ENCODE measurements at regions not wholly inside any gene's neighbourhood (a gene's known extent, or its start where the extent isn't known, plus 50 kb on each side); places are given as distances from the start of the nearest gene placed in this dataset.
A peak's percentile ranks its signal among the peaks of the same experiment; 100 is the strongest.

DNA sequence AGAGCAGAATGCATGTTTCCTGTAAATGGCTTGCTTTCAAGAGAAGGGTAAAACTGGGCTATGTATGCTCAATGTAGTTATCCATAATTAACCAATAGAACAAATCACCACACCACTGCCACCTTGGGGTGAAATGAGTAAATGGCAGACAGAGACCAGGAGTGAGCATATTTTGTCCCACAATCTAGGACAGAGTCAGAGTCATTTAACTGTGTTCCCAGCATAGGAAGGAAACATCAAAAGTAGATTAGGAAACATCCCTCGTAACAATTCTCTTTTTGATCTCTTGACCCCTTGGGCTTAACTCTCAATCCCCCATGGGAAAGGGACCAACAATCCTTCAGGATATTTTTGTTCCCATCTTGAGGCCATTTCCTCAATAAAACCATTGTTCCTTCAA is 224.8 kb downstream of the NHLRC3 start:
- TF ChIP-seq PCBP1 (IDR thresholded peaks at IDR 0.05; ENCODE audit: low read depth, low read length, poor library complexity, severe bottlenecking), result no peak
- no peak for TF ChIP-seq STAT5A (IDR thresholded peaks at IDR 0.05; ENCODE audit: borderline replicate concordance, low read length)
- no peak for TF ChIP-seq SP2 (IDR thresholded peaks at IDR 0.05; ENCODE audit: extremely low read depth, low read depth, low read length, poor library complexity, severe bottlenecking)
- TF ChIP-seq, protein P1, sequence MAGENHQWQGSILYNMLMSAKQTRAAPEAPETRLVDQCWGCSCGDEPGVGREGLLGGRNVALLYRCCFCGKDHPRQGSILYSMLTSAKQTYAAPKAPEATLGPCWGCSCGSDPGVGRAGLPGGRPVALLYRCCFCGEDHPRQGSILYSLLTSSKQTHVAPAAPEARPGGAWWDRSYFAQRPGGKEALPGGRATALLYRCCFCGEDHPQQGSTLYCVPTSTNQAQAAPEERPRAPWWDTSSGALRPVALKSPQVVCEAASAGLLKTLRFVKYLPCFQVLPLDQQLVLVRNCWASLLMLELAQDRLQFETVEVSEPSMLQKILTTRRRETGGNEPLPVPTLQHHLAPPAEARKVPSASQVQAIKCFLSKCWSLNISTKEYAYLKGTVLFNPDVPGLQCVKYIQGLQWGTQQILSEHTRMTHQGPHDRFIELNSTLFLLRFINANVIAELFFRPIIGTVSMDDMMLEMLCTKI (IDR thresholded peaks at IDR 0.05; ENCODE audit: partially characterized antibody), result no peak
- TF ChIP-seq, protein P2, sequence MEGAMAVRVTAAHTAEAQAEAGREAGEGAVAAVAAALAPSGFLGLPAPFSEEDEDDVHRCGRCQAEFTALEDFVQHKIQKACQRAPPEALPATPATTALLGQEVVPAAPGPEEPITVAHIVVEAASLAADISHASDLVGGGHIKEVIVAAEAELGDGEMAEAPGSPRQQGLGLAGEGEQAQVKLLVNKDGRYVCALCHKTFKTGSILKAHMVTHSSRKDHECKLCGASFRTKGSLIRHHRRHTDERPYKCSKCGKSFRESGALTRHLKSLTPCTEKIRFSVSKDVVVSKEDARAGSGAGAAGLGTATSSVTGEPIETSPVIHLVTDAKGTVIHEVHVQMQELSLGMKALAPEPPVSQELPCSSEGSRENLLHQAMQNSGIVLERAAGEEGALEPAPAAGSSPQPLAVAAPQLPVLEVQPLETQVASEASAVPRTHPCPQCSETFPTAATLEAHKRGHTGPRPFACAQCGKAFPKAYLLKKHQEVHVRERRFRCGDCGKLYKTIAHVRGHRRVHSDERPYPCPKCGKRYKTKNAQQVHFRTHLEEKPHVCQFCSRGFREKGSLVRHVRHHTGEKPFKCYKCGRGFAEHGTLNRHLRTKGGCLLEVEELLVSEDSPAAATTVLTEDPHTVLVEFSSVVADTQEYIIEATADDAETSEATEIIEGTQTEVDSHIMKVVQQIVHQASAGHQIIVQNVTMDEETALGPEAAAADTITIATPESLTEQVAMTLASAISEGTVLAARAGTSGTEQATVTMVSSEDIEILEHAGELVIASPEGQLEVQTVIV (CRISPR knock-in tag; IDR thresholded peaks at IDR 0.05; ENCODE audit: borderline replicate concordance), result no peak
- TF ChIP-seq, protein P3, sequence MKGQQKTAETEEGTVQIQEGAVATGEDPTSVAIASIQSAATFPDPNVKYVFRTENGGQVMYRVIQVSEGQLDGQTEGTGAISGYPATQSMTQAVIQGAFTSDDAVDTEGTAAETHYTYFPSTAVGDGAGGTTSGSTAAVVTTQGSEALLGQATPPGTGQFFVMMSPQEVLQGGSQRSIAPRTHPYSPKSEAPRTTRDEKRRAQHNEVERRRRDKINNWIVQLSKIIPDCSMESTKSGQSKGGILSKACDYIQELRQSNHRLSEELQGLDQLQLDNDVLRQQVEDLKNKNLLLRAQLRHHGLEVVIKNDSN (CRISPR knock-in tag; IDR thresholded peaks at IDR 0.05), result no peak
- TF ChIP-seq, protein P4, sequence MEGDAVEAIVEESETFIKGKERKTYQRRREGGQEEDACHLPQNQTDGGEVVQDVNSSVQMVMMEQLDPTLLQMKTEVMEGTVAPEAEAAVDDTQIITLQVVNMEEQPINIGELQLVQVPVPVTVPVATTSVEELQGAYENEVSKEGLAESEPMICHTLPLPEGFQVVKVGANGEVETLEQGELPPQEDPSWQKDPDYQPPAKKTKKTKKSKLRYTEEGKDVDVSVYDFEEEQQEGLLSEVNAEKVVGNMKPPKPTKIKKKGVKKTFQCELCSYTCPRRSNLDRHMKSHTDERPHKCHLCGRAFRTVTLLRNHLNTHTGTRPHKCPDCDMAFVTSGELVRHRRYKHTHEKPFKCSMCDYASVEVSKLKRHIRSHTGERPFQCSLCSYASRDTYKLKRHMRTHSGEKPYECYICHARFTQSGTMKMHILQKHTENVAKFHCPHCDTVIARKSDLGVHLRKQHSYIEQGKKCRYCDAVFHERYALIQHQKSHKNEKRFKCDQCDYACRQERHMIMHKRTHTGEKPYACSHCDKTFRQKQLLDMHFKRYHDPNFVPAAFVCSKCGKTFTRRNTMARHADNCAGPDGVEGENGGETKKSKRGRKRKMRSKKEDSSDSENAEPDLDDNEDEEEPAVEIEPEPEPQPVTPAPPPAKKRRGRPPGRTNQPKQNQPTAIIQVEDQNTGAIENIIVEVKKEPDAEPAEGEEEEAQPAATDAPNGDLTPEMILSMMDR (IDR thresholded peaks at IDR 0.05 in 2 of 3, conservative IDR thresholded peaks at IDR 0.05 in 1 of 3; ENCODE audit: insufficient read depth in 2 of 3, low read depth in 1 of 3, low read length in 3 of 3), result peak; percentile 33 to 47 (median 41); a peak in 5 of 6 replicates
- peak in 1 of 2 experiments; percentile 46; a peak in 2 of 4 replicates for TF ChIP-seq RAD21 (CRISPR knock-in tag; conservative IDR thresholded peaks at IDR 0.05 in 1 of 2, IDR thresholded peaks at IDR 0.05 in 1 of 2)
- Histone ChIP-seq H3K27me3 (ENCODE audit: control insufficient read depth in 2 of 2, insufficient read depth in 2 of 2, low read length in 2 of 2) (no peaks in the 10 kb centered on the region), H3K4me1 (replicated peaks in 1 of 2; ENCODE audit: control insufficient read depth in 2 of 2, insufficient read depth in 2 of 2, low read length in 2 of 2) (no peaks in the 10 kb centered on the region), H4K20me1 (replicated peaks; ENCODE audit: control insufficient read depth, insufficient read depth, low read length) (no peaks in the 10 kb centered on the region), H3K4me3 (no peak overlapping the region), H3K9me3 (replicated peaks; ENCODE audit: control insufficient read depth, insufficient read depth, low read depth, low read length) (no peaks in the 10 kb centered on the region), H3K4me2 (ENCODE audit: insufficient read depth, low read length) (no peak overlapping the region), H3K9me1 (ENCODE audit: control insufficient read depth, insufficient read depth, low read length) (no peaks in the 10 kb centered on the region), H3K27ac (ENCODE audit: extremely low read depth, low read depth, low read length) (no peak overlapping the region), H3K9ac (ENCODE audit: insufficient read depth in 1 of 2, low read depth in 2 of 2, low read length in 2 of 2) (no peak overlapping the region), H3K36me3 (ENCODE audit: control insufficient read depth, insufficient read depth, low read length) (no peaks in the 10 kb centered on the region), H2AFZ (ENCODE audit: low read depth, low read length) (no peak overlapping the region), H3K79me2 (ENCODE audit: control insufficient read depth, insufficient read depth, low read length) (no peaks in the 10 kb centered on the region)
- ChIA-PET CTCF (ENCODE audit: low intra/inter-chr PET ratio) (no interaction called here), POLR2A (no interaction called here)
- in situ Hi-C loops (cut with MboI), result no loop called here
- ATAC-seq (peak; percentile 84), DNase-seq (ENCODE audit: extremely low read depth in 1 of 4, low spot score in 3 of 4) (peak; percentile 18 to 40 (median 30)), FAIRE-seq (no peak)
- intact Hi-C loops (cut with micrococcal nuclease), result loop anchor here (2.0 to 10.0 kb wide), 2 partner anchors 118 to 208 kb away; no protein-coding TSS in a partner anchor
- WGBS (ENCODE audit: insufficient coverage, low coverage, missing lambda C conversion rate), result 0% methylated on average over 1 of the region's 1 CpG
- no TSS peak for BruUV-seq (replicated peaks)
